Neural cell (in vitro differentiated cells): ENCODE measurements at regions not wholly inside any gene's neighbourhood (a gene's known extent, or its start where the extent isn't known, plus 50 kb on each side); places are given as distances from the start of the nearest gene placed in this dataset.

Experiments used
- CTCF ChIP-seq: fragments of 450-650 bp; IDR thresholded peaks from 2 replicates; pipeline ENCODE4 v1.5.1; 2014; ENCODE audit warnings: antibody characterized with exemption, mild to moderate bottlenecking, moderate library complexity; ENCODE audit not compliant: poor library complexity, severe bottlenecking
- EP300 ChIP-seq: fragments of 450-650 bp; conservative IDR thresholded peaks from 2 replicates; pipeline ENCODE4 v1.6.1; 2014; ENCODE audit warnings: antibody characterized with exemption, mild to moderate bottlenecking, moderate library complexity; ENCODE audit not compliant: poor library complexity, severe bottlenecking
- EZH2 ChIP-seq: fragments of 200-600, 300-800 bp; shearing (Covaris generic), sonication (generic); IDR thresholded peaks from 2 replicates; pipeline ENCODE4 v1.6.1; 2014; ENCODE audit warnings: antibody characterized with exemption, low read length, borderline replicate concordance, mild to moderate bottlenecking; ENCODE audit not compliant: insufficient read depth, poor library complexity, severe bottlenecking
- MXI1 ChIP-seq: fragments of 450-650 bp; conservative IDR thresholded peaks from 2 replicates; pipeline ENCODE4 v1.6.1; 2014; ENCODE audit warnings: antibody characterized with exemption, mild to moderate bottlenecking; ENCODE audit not compliant: poor library complexity, severe bottlenecking

- TF ChIP-seq CTCF (no peak), EZH2 (no peak), EP300 (no peak), MXI1 (no peak)
These were observed 158.3 kb upstream of the PITX1 start for GRCh38 chr5:135192351-135192750.
